Activated CD4-positive, alpha-beta T cell treated with anti-CD3 and anti-CD28 coated beads for 24 hours (primary cell): ENCODE measurements at regions not wholly inside any gene's neighbourhood (a gene's known extent, or its start where the extent isn't known, plus 50 kb on each side); places are given as distances from the start of the nearest gene placed in this dataset.

ENCODE experiments used
- DNase-seq, 2 donors: peaks; one replicate each; pipeline ENCODE4 v3.0.0-alpha.2; 2020; ENCODE audit warnings: low read depth in 2 of 2

DNA sequence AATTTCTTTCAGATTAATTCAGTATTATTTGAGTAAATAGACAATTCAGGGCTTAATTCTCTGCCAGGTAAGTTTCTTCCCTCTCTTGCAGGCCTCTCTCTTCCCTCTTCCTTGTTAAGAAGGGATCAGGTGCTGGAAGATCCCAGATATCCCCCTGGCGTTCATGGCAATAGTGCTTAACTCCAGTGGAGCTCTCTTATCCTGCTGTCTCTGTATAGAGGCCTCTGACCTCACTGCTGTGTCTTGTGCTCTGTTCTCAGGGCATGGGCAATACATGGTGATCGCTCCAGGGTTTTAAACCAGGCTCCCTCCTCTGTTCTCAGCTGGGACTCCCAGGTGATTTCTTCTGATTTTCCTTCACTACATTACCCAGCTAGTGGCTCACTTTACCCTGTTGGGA is 226.8 kb downstream of the MC4R start:
- DNase-seq: no peak

GRCh38 chr18:60134806-60135205 is 235.0 kb downstream of the PMAIP1 start:
- no peak for DNase-seq

GRCh38 chr18:60130284-60130683 is 230.5 kb downstream of the PMAIP1 start:
- DNase-seq: no peak

DNA sequence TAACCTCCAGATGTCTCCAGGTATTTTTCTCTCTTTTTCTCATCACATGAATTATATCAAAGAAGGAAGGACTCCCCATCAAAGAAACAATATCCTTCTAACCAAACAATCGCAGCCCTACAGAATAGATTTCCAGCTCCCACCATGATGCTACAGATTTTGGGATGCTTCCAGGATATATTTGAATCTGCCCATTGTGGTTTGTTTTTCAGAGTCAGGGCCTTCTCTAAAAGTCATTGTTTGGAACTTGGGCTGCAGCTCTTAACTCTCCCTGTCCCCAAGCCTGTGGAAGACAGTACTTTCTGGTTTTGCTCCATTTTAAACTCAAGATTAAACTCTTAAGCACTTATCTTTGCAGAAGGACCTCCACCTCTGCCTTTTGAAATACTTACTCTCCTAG is 223.2 kb downstream of the PMAIP1 start:
- DNase-seq: no peak

DNA sequence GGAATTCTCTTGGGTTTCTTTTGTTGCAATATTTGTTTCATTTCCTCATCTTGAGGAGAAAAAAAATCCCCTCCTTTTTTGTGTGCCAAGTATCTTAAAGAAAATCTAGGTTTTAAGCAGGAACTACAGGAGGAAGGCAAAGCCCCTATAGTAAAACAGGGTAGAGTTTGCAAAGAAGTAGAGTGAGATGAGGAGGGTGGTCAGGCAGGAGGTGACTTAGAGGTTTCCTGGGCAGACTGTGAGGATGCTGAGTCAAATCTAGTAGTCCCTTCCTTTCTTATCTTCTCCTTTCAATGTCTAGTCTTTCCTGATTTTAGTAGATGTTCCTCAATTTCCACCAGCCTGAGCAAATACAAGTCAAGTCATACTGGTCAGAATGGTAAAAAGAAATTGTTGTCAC is 222.5 kb downstream of the PMAIP1 start:
- DNase-seq: no peak

DNA sequence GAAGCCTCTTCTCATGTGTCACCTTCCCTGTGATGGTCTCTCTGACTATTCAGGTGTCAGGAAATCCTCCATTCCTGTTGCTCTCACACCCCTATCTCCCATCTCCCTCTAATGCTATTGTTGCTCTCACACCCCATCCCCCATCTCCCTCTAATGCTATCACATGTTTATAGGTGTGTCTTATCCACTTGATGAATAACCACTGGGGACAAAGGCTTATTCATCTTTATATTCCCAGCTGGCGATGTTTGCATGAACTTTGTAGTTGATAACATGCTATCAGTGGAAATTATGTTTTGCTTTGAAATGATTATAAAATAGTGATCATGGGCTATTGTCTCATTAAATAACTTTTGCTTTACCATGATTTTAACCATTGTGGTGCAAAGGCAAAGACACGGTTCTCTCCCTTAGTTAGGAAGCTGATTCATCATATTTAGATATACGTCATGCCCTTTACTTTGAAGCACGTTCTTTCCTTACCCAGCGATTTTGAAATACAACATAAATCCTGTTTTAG is 220.5 kb downstream of the PMAIP1 start:
- no peak for DNase-seq

DNA sequence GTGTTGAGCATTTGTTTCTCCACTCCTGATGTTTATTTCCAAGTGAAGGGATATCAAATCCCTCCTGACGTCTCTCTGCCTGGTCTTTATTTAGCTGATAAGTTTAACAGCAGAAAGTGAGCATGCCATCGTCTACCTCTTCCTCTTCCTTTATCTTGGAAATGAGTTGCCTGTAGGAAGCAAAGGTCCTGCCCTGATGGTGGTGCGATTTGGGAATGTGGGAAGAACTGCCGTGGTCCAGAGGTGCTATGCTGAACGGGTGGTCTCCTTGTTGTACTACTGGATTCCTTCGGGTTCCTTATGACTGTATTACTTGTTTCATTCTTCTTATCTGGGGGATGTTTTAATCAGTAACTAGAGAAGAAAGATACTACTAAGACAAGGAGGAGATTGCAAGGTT is 217.5 kb downstream of the PMAIP1 start:
- DNase-seq: no peak

- DNase-seq: no peak
These were observed 213.6 kb downstream of the PMAIP1 start for GRCh38 chr18:60113396-60113795.

- no peak for DNase-seq
These were observed 212.6 kb downstream of the PMAIP1 start for GRCh38 chr18:60112369-60112768.

- no peak for DNase-seq
These were observed 211.7 kb downstream of the PMAIP1 start for GRCh38 chr18:60111525-60111924.

- no peak for DNase-seq
These were observed 211.0 kb downstream of the PMAIP1 start for GRCh38 chr18:60110836-60111235.

DNA sequence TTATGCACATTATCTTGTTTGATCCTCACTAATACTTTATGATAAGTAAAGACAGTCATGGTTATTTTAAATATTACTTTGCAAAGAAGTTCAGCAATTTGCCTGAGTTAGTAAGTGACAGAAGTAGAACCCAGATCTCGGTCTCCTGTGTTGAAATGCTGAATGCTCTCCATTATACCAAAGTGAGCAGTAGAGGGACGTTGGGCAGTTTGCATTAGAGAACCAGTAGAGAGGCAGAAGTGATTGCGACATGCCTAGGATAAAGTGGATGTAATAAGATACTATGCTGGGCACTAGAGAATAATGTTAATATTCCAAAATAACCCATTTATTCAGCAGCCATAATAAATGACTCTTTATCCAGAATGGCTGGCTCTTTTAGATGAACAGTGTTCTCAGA is 201.0 kb downstream of the PMAIP1 start:
- DNase-seq: no peak

GRCh38 chr18:60099709-60100108 is 199.9 kb downstream of the PMAIP1 start:
- DNase-seq: no peak

GRCh38 chr18:60096428-60096827 is 196.6 kb downstream of the PMAIP1 start:
- DNase-seq: no peak

DNA sequence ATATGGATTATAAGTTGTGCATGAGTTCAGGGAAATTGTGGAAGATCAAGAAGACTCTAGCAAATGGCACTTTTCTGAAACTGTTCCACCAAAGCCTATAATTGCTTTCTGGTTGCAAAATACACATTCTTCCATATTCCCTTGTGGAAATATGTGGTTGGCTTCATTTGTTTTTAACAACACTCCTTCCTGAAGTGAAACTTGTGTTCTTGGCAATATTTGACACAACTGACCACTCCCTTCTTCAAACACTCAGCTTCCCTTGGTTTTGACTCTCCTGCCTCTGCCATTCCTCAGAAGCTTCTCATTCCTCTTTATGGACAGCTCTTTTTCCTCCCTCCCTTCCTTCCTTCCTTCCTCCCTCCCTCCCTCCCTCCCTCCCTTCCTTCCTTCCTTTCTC is 192.3 kb downstream of the PMAIP1 start:
- no peak for DNase-seq

GRCh38 chr18:60090170-60090569 is 190.4 kb downstream of the PMAIP1 start:
- no peak for DNase-seq

DNA sequence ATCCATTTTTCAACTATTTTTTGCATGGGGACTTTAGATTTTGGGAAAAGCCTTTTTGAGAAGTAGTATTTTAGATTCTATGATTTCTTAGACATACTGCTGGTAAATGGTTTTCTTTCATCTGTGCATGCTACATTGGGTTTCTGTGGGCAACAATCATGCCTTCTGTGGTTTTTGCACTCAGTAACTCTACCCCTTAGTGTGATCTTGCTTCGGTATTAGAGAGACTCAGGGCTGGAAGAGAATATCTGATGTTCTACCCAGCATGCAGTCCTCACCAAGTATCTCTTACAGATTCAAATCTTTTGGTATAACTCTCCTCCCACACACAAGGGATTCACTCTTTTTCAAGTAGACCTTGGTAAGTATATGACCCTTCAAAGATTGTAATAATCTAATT is 183.0 kb downstream of the PMAIP1 start:
- DNase-seq: no peak

DNA sequence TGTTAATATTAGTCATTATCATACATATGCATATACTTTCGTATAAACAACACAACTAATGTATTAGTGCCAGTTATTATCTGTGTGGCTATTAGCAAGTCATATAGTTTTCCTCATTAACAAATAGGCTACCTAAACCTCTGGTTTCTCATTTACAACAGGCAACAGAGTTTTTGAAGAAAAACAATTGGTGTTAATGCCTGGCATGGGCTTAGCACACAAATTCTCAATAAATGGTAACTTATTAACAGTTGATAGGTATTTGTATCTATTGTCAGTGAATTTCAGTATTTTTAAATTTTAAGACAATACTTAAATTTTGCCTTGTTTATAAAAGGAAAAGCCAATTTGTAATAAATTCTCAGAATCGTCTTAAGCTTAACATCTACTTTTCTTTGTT is 182.5 kb downstream of the PMAIP1 start:
- DNase-seq: no peak

DNA sequence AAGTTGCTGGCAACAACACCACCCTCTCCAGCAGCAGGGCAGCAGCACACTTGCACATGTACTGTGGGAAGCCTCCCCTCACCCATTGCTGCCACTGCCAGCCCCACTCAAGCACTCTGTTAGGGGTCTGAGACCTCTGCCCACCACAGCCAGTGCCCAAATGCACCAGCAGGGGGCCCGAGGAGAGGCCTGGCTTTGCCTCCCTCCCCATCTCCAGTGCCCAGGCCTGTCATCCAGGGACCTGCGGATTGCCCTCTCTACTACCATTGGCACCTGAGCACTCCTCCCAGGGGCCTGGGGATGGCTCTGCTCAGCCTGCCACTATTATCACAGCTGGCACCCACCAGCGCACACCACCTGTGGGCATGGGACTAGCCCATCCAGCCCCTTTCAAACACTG is 175.7 kb downstream of the PMAIP1 start:
- no peak for DNase-seq

DNA sequence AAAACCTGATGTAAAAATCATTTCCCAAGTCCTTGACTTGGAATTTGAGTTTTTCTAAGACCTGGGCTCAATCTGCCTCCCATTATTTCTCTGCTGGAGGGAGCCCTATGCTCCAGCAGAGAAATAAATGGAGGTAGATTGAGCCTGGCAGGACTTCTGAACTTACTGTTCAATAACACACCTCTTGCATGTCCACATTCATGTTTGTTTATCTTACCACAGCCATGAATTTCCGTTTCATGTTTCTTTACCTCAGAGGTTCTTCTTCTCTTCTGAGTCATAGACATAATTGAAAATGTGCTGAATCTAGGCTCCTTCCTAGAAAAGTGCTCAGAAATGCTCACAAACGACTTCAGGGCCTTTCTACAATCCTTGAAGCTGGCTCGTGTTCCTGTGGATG is 170.8 kb downstream of the PMAIP1 start:
- no peak for DNase-seq

- no peak for DNase-seq
These were observed 169.3 kb downstream of the PMAIP1 start for GRCh38 chr18:60069145-60069544.

- no peak for DNase-seq
These were observed 167.8 kb downstream of the PMAIP1 start for GRCh38 chr18:60067426-60068210.

DNA sequence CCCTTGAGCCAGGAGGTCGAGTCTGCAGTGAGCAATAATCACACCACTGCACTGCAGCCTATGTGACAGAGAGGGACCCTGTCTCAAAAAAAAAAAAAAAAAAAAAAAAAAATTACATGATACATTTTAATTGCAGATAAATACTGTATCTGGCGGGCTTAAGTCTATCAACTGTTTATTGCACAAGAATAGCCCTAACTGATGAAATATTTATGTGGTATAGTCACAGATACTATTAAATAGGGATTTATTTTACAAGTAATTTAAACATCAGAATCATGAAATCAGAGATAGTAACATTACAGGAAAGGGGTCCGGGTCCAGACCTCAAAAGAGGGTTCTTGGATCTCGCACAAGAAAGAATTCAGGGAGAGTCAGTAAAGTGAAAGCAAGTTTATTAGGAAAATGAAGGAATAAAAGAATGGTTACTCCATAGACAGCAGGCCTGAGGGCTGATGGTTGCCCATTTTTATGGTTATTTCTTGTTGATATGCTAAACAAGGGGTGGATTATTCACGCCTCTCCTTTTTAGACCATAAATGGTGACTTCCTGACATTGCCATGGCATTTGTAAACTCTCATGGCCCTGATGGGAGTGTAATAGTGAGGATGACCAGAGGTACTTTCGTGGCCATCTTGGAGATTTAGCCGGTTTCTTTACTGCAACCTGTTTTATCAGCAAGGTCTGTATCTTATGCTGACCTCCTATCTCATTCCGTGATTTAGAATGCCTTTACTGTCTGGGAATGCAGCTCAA is 166.6 kb downstream of the PMAIP1 start:
- no peak for DNase-seq
